GM12878 (cell line): ENCODE measurements at regions not wholly inside any gene's neighbourhood (a gene's known extent, or its start where the extent isn't known, plus 50 kb on each side); places are given as distances from the start of the nearest gene placed in this dataset.

Experiments
- ATAC-seq: fragments of 200-7000 bp; cut with Tn5 transposase; 3 replicates; pipeline ENCODE4 v1.9.1; 2020; ENCODE audit warnings: mild to moderate bottlenecking, moderate library complexity
- BruUV-seq: library from RNA; stranded (reverse); fragments of 400-500 nt; replicated peaks from 2 replicates; lab custom pipeline; 2021; lab: Mats Ljungman, UMichigan
- CTCF ChIA-PET: fragments of 300-600 bp; sonication (Branson Sonifier 250); formaldehyde crosslinking; extraction: SDS; loops from one replicate; lab custom pipeline; 2021; ENCODE audit warnings: inconsistent platforms; lab: Yijun Ruan, JAX
- POLR2A ChIA-PET: fragments of 350-600 bp; formaldehyde crosslinking; extraction: SDS; loops from one replicate; lab custom pipeline; 2021; ENCODE audit warnings: inconsistent platforms; lab: Charles Lee
- RAD21 ChIA-PET: fragments of 300-600 bp; sonication (Branson Sonifier 250); formaldehyde crosslinking; loops from one replicate; lab custom pipeline; 2023; ENCODE audit warnings: antibody characterized with exemption; ENCODE audit not compliant: unreplicated experiment; lab: Charles Lee
- SMC1A ChIA-PET: fragments of 300-600 bp; sonication (Branson Sonifier 250); formaldehyde crosslinking; loops from one replicate; lab custom pipeline; 2023; ENCODE audit not compliant: unreplicated experiment, uncharacterized antibody; lab: Charles Lee
- DNase-seq: peaks from one replicate; pipeline ENCODE4 v3.0.0-alpha.2; 2011; ENCODE audit warnings: low read depth, low spot score
- FAIRE-seq: peaks from 3 replicates; lab custom pipeline; 2011; peaks lifted over from hg19 to GRCh38; lab: Jason Lieb, UNC
- H2AFZ ChIP-seq: 2 replicates; pipeline ENCODE4 v1.6.0; 2011; ENCODE audit warnings: low read depth, low read length, control low read depth; ENCODE audit not compliant: control insufficient read depth
- H3K27ac ChIP-seq: 2 replicates; pipeline ENCODE4 v1.5.1; 2011; ENCODE audit warnings: control low read depth; ENCODE audit not compliant: control insufficient read depth, insufficient read depth
- H3K27me3 ChIP-seq, 2 experiments: replicated peaks in 1 of 2; 2 replicates each; pipeline versions ENCODE4 v1.6.0 to v1.6.1; 2011; ENCODE audit warnings: low read length in 1 of 2; ENCODE audit not compliant: control insufficient read depth in 2 of 2, insufficient read depth in 2 of 2
- H3K36me3 ChIP-seq, 2 experiments: 2 replicates each; pipeline ENCODE4 v1.5.1; 2011; ENCODE audit warnings: low read length in 1 of 2; ENCODE audit not compliant: control insufficient read depth in 2 of 2, insufficient read depth in 2 of 2
- H3K4me1 ChIP-seq: 2 replicates; pipeline ENCODE4 v1.6.1; 2011; ENCODE audit warnings: mild to moderate bottlenecking, low read length, moderate library complexity, mixed read lengths; ENCODE audit not compliant: control insufficient read depth, insufficient read depth
- H3K4me2 ChIP-seq: 2 replicates; pipeline ENCODE4 v1.6.0; 2011; ENCODE audit warnings: control low read depth; ENCODE audit not compliant: control insufficient read depth, insufficient read depth
- H3K4me3 ChIP-seq: fragments of 200-600 bp; sonication (generic); 2 replicates; pipeline ENCODE4 v1.5.1; 2016
- H3K79me2 ChIP-seq: 2 replicates; pipeline ENCODE4 v1.6.0; 2011; ENCODE audit warnings: low read length; ENCODE audit not compliant: control insufficient read depth, insufficient read depth
- H3K9ac ChIP-seq: 2 replicates; pipeline ENCODE4 v1.8.0; 2011; ENCODE audit warnings: low read length, control low read depth, mixed read lengths; ENCODE audit not compliant: control insufficient read depth, insufficient read depth
- H3K9me3 ChIP-seq: replicated peaks from 3 replicates; pipeline ENCODE4 v1.5.1; 2011; ENCODE audit warnings: mild to moderate bottlenecking, low read length; ENCODE audit not compliant: control insufficient read depth, insufficient read depth
- H4K20me1 ChIP-seq: 2 replicates; pipeline ENCODE4 v1.6.0; 2011; ENCODE audit not compliant: control insufficient read depth, insufficient read depth
- BCL3 ChIP-seq: IDR thresholded peaks from 2 replicates; pipeline ENCODE4 v1.6.1; 2011; ENCODE audit warnings: borderline replicate concordance, low read depth, mild to moderate bottlenecking, moderate library complexity, low read length; ENCODE audit not compliant: insufficient read depth, poor library complexity, severe bottlenecking
- CREM ChIP-seq: IDR thresholded peaks from 2 replicates; pipeline ENCODE4 v1.6.1; 2014; ENCODE audit warnings: antibody characterized with exemption, low read depth
- ESRRA ChIP-seq: IDR thresholded peaks from 2 replicates; pipeline ENCODE4 v1.6.1; 2012; ENCODE audit warnings: mild to moderate bottlenecking, low read length, improper control_type of control experiment
- MAX ChIP-seq: IDR thresholded peaks from 2 replicates; pipeline ENCODE4 v1.6.1; 2012; ENCODE audit warnings: low read depth, low read length, improper control_type of control experiment
- MEF2B ChIP-seq: fragments of 450-650 bp; IDR thresholded peaks from 2 replicates; pipeline ENCODE4 v1.6.1; 2018; ENCODE audit warnings: mild to moderate bottlenecking, moderate library complexity; ENCODE audit not compliant: partially characterized antibody, poor library complexity, severe bottlenecking
- MXI1 ChIP-seq: fragments of 150-350 bp; IDR thresholded peaks from 2 replicates; pipeline ENCODE4 v1.6.1; 2011; ENCODE audit warnings: low read depth, mild to moderate bottlenecking, inconsistent platforms, low read length, improper control_type of control experiment
- TARDBP ChIP-seq: IDR thresholded peaks from 2 replicates; pipeline ENCODE4 v1.6.1; 2016; ENCODE audit warnings: borderline replicate concordance
- USF1 ChIP-seq: IDR thresholded peaks from 2 replicates; pipeline ENCODE4 v1.6.1; 2011; ENCODE audit warnings: borderline replicate concordance, low read depth, mild to moderate bottlenecking, moderate library complexity, mixed read lengths, low read length; ENCODE audit not compliant: insufficient read depth; ENCODE audit errors: extremely low read length
- ZBTB33 ChIP-seq: fragments of 450-650 bp; IDR thresholded peaks from 2 replicates; pipeline ENCODE4 v1.6.1; 2017; ENCODE audit warnings: mild to moderate bottlenecking
- WGBS: methylation state at CpG from one replicate; pipeline ENCODE4 v1.1.6; 2016; ENCODE audit warnings: low lambda C conversion rate; ENCODE audit not compliant: insufficient replicate concordance, insufficient coverage; ENCODE audit errors: missing lambda C conversion rate; 5-methylcytosine and 5-hydroxymethylcytosine counted together
- in situ Hi-C: fragments of 300-500 bp; cut with MboI; formaldehyde crosslinking; loops from 9 replicates; pipeline ENCODE4 v1.14.3; 2018; ENCODE audit warnings: mixed read lengths
- intact Hi-C: fragments of 100-400 bp; cut with micrococcal nuclease; formaldehyde crosslinking; loops from one replicate; pipeline ENCODE4 v1.14.2; 2022; ENCODE audit not compliant: unreplicated experiment

GRCh38 chr20:22074635-22075034, 369.2 kb downstream of the PAX1 start:
- H3K4me2 ChIP-seq, result no peak overlapping the region
- POLR2A ChIA-PET, result no interaction called here
- no TSS peak for BruUV-seq
- H3K36me3 ChIP-seq, result no peaks in the 10 kb centered on the region
- SMC1A ChIA-PET, result no interaction called here
- H3K4me1 ChIP-seq, result no peaks in the 10 kb centered on the region
- FAIRE-seq, result no peak
- in situ Hi-C loops, result no loop called here
- no peaks in the 10 kb centered on the region for H3K79me2 ChIP-seq
- DNase-seq, result no peak
- no peak for ATAC-seq
- H3K27me3 ChIP-seq, result no peaks in the 10 kb centered on the region
- no peak overlapping the region for H3K27ac ChIP-seq
- H2AFZ ChIP-seq, result no peak overlapping the region
- TF ChIP-seq USF1, result no peak
- TF ChIP-seq ESRRA, result no peak
- TF ChIP-seq CREM, result no peak
- no peak for TF ChIP-seq TARDBP
- no peak for TF ChIP-seq BCL3
- TF ChIP-seq, all 136 proteins: peak for 0
- no peaks in the 10 kb centered on the region for H3K9me3 ChIP-seq
- no peak overlapping the region for H3K9ac ChIP-seq
- H3K4me3 ChIP-seq, result no peak overlapping the region
- WGBS, result 0% methylated on average over 1 of the region's 1 CpG
- intact Hi-C loops, result no loop called here
- ChIA-PET CTCF (no interaction called here), RAD21 (no interaction called here)
- H4K20me1 ChIP-seq, result no peaks in the 10 kb centered on the region

DNA sequence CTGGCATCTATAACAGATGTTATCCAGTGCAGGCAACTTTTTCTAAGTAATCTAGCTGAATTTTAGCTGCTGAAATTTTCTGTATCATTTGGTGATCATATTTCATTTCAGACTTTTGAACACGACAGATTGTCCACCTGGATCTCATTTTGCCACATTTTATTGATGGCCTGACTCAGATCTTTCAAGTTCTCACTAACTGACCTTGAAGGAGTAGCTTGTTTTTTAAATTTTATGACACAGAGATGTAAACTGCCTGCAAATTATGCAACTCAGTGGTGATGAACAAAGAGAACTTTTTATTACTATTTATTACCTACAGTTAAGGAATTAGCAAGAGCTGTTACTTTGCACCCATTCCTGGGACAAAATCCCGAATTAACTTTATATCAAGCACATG, 366.4 kb downstream of the PAX1 start:
- 0% methylated on average over 2 of the region's 2 CpGs for WGBS
- Histone ChIP-seq H3K9me3 (no peaks in the 10 kb centered on the region), H3K79me2 (no peaks in the 10 kb centered on the region), H3K4me3 (no peak overlapping the region), H2AFZ (no peak overlapping the region), H3K27me3 (no peaks in the 10 kb centered on the region), H3K9ac (no peak overlapping the region), H4K20me1 (no peaks in the 10 kb centered on the region), H3K4me2 (no peak overlapping the region), H3K36me3 (no peaks in the 10 kb centered on the region), H3K4me1 (no peaks in the 10 kb centered on the region), H3K27ac (no peak overlapping the region)
- CTCF ChIA-PET, result no interaction called here
- in situ Hi-C loops (no loop called here), intact Hi-C loops (no loop called here)
- DNase-seq (no peak), ATAC-seq (no peak), FAIRE-seq (no peak)
- TF ChIP-seq MEF2B, result no peak
- no peak for TF ChIP-seq MAX
- no peak for TF ChIP-seq MXI1
- no peak for TF ChIP-seq ZBTB33
- POLR2A ChIA-PET, result no interaction called here
- BruUV-seq, result no TSS peak
- SMC1A ChIA-PET, result no interaction called here
- RAD21 ChIA-PET, result no interaction called here
